Kidney (tissue), 13 donors: ENCODE measurements at regions not wholly inside any gene's neighbourhood (a gene's known extent, or its start where the extent isn't known, plus 50 kb on each side); places are given as distances from the start of the nearest gene placed in this dataset.

ENCODE experiments used
- DNase-seq, 5 donors: peaks; one replicate each; pipeline ENCODE4 v3.0.0-alpha.2; 2013 to 2020
- FAIRE-seq: peaks from 2 replicates; lab custom pipeline; 2012; peaks lifted over from hg19 to GRCh38; lab: Jason Lieb, UNC
- H3K27ac ChIP-seq, 2 donors: one replicate each; pipeline ENCODE4 v1.7.0; 2013; ENCODE audit warnings: low read depth in 2 of 2, low read length in 2 of 2, inconsistent platforms in 1 of 2
- H3K27me3 ChIP-seq: one replicate; pipeline ENCODE4 v1.7.1; 2013; ENCODE audit warnings: low read length, inconsistent platforms; ENCODE audit not compliant: control insufficient read depth, insufficient read depth
- H3K36me3 ChIP-seq, 3 donors: one replicate each; pipeline versions ENCODE4 v1.7.0 to v1.7.1; 2013; ENCODE audit warnings: low read length in 3 of 3, control low read depth in 1 of 3, inconsistent platforms in 1 of 3; ENCODE audit not compliant: insufficient read depth in 3 of 3, control insufficient read depth in 2 of 3
- H3K4me1 ChIP-seq, 3 donors: one replicate each; pipeline versions ENCODE4 v1.7.0 to v1.7.1; 2013; ENCODE audit warnings: low read length in 3 of 3, inconsistent platforms in 1 of 3, low read depth in 1 of 3; ENCODE audit not compliant: control insufficient read depth in 2 of 3, insufficient read depth in 2 of 3
- H3K4me3 ChIP-seq, 3 donors: one replicate each; pipeline versions ENCODE4 v1.7.0 to v1.8.1; 2013; ENCODE audit warnings: low read length in 3 of 3, control low read depth in 1 of 3, inconsistent platforms in 1 of 3
- H3K9ac ChIP-seq, 3 donors: one replicate each; pipeline versions ENCODE4 v1.7.0 to v1.7.1; 2013; ENCODE audit warnings: low read length in 3 of 3, control low read depth in 1 of 3, inconsistent platforms in 1 of 3
- H3K9me3 ChIP-seq, 3 donors: one replicate each; pipeline versions ENCODE4 v1.7.0 to v1.7.1; 2013; ENCODE audit warnings: low read length in 3 of 3, control low read depth in 1 of 3, inconsistent platforms in 1 of 3; ENCODE audit not compliant: control insufficient read depth in 2 of 3, insufficient read depth in 1 of 3
- CTCF ChIP-seq: IDR thresholded peaks from 3 replicates; pipeline ENCODE4 v1.5.1; 2012; ENCODE audit warnings: mild to moderate bottlenecking, moderate library complexity, borderline replicate concordance; ENCODE audit not compliant: insufficient read depth; ENCODE audit errors: extremely low read depth
- intact Hi-C: fragments of 100-400 bp; cut with DNase I; formaldehyde crosslinking; loops from one replicate; pipeline ENCODE4 v1.11.1; 2022
- donor health status: control.
- donor health status: control.
- donor health status: control.
- donor health status: control.
- donor health status: control.
- donor health status: DM: yes; HTN: yes; CAD: no.
- donor health status: Normal renal cell carcinoma (clear cell type).

GRCh38 chr5:13187186-13187585 is 757.3 kb downstream of the DNAH5 start:
- FAIRE-seq (no peak), DNase-seq (no peak)
- TF ChIP-seq CTCF: no peak
- H3K9me3 ChIP-seq: no peaks in the 10 kb centered on the region
- no peaks in the 10 kb centered on the region for H3K4me1 ChIP-seq
- no peak overlapping the region for H3K9ac ChIP-seq
- no peak overlapping the region for H3K27ac ChIP-seq
- H3K36me3 ChIP-seq: no peaks in the 10 kb centered on the region
- no peak overlapping the region for H3K4me3 ChIP-seq
- intact Hi-C loops: no loop called here
- H3K27me3 ChIP-seq: no peaks in the 10 kb centered on the region

- Histone ChIP-seq H3K27me3 (no peaks in the 10 kb centered on the region), H3K4me3 (no peak overlapping the region), H3K9ac (no peak overlapping the region), H3K36me3 (no peaks in the 10 kb centered on the region), H3K4me1 (no peaks in the 10 kb centered on the region), H3K9me3 (no peaks in the 10 kb centered on the region), H3K27ac (no peak overlapping the region)
- no peak for FAIRE-seq
- intact Hi-C loops: no loop called here
- no peak for DNase-seq
- no peak for TF ChIP-seq CTCF
Measured at GRCh38 chr5:13186177-13186576, 758.3 kb downstream of the DNAH5 start.

GRCh38 chr5:13179407-13180087 is 764.9 kb downstream of the DNAH5 start:
- H3K27me3 ChIP-seq: no peaks in the 10 kb centered on the region
- intact Hi-C loops: no loop called here
- no peak overlapping the region for H3K27ac ChIP-seq
- no peak for TF ChIP-seq CTCF
- H3K4me1 ChIP-seq: no peaks in the 10 kb centered on the region
- FAIRE-seq: no peak
- H3K36me3 ChIP-seq: no peaks in the 10 kb centered on the region
- no peak overlapping the region for H3K4me3 ChIP-seq
- no peaks in the 10 kb centered on the region for H3K9me3 ChIP-seq
- DNase-seq: no peak
- no peak overlapping the region for H3K9ac ChIP-seq

- FAIRE-seq (no peak), DNase-seq (no peak)
- intact Hi-C loops: no loop called here
- Histone ChIP-seq H3K27ac (no peak overlapping the region), H3K4me1 (no peaks in the 10 kb centered on the region), H3K9ac (no peak overlapping the region), H3K36me3 (no peaks in the 10 kb centered on the region), H3K9me3 (no peaks in the 10 kb centered on the region), H3K27me3 (no peaks in the 10 kb centered on the region), H3K4me3 (no peak overlapping the region)
- TF ChIP-seq CTCF: no peak
Measured at GRCh38 chr5:13143630-13144029, 800.9 kb downstream of the DNAH5 start.
